Spleen (tissue), 11 donors: ENCODE measurements at regions not wholly inside any gene's neighbourhood (a gene's known extent, or its start where the extent isn't known, plus 50 kb on each side); places are given as distances from the start of the nearest gene placed in this dataset.

Experiments used
- DNase-seq: peaks from one replicate; pipeline ENCODE4 v3.0.0-alpha.2; 2020
- H3K27ac ChIP-seq, 8 donors: fragments of 200-600 bp; sonication (generic) in 7 of 8; 1 replicate in 4 of 8; 2 replicates in 4 of 8; pipeline versions ENCODE4 v1.5.0 to v1.8.0; 2016 to 2021; ENCODE audit warnings: inconsistent platforms in 4 of 8, mild to moderate bottlenecking in 4 of 8, moderate library complexity in 1 of 8
- H3K27me3 ChIP-seq, 7 donors: fragments of 200-600 bp; sonication (generic) in 6 of 7; replicated peaks in 1 of 7; 1 replicate in 4 of 7; 2 replicates in 3 of 7; pipeline versions ENCODE4 v1.5.0 to v1.8.0; 2016 to 2021; ENCODE audit warnings: inconsistent platforms in 3 of 7, mild to moderate bottlenecking in 1 of 7
- H3K36me3 ChIP-seq, 6 donors: fragments of 200-600 bp; sonication (generic) in 5 of 6; 1 replicate in 4 of 6; 2 replicates in 2 of 6; pipeline versions ENCODE4 v1.5.0 to v1.8.0; 2016 to 2021; ENCODE audit warnings: inconsistent platforms in 2 of 6
- H3K4me1 ChIP-seq, 6 donors: fragments of 200-600 bp; sonication (generic) in 5 of 6; 1 replicate in 3 of 6; 2 replicates in 3 of 6; pipeline versions ENCODE4 v1.5.0 to v1.8.0; 2016 to 2021; ENCODE audit warnings: inconsistent platforms in 3 of 6
- H3K4me3 ChIP-seq, 8 donors: fragments of 200-600 bp; sonication (generic) in 7 of 8; 1 replicate in 4 of 8; 2 replicates in 4 of 8; pipeline versions ENCODE4 v1.5.0 to v1.8.0; 2016 to 2021; ENCODE audit warnings: inconsistent platforms in 4 of 8, mild to moderate bottlenecking in 4 of 8, moderate library complexity in 2 of 8
- H3K9me3 ChIP-seq, 8 donors: fragments of 200-600 bp; sonication (generic) in 7 of 8; 1 replicate in 4 of 8; 2 replicates in 4 of 8; pipeline versions ENCODE4 v1.5.0 to v1.8.0; 2016 to 2021; ENCODE audit warnings: inconsistent platforms in 4 of 8
- CTCF ChIP-seq, 11 experiments: fragments of 200-600 bp in 7 of 11; fragments of 450-650 bp in 4 of 11; sonication (generic) in 4 of 11; IDR thresholded peaks in 8 of 11; conservative IDR thresholded peaks in 3 of 11; 1 replicate in 7 of 11; 2 replicates in 4 of 11; pipeline versions ENCODE4 v1.4.0 to v1.8.0; 2016 to 2021; ENCODE audit warnings: antibody characterized with exemption in 11 of 11, inconsistent platforms in 4 of 11, mild to moderate bottlenecking in 1 of 11
- POLR2A ChIP-seq, 3 donors: fragments of 450-650 bp; IDR thresholded peaks; one replicate each; pipeline ENCODE4 v1.5.1; 2017; ENCODE audit warnings: antibody characterized with exemption in 3 of 3, mild to moderate bottlenecking in 1 of 3
- POLR2AphosphoS5 ChIP-seq, 3 donors: sonication (generic); formaldehyde crosslinking; IDR thresholded peaks; one replicate each; pipeline ENCODE4 v1.5.1; 2017; ENCODE audit warnings: antibody characterized with exemption in 3 of 3
- WGBS, 5 donors: extraction: QIAGEN DNeasy Blood & Tissue Kit in 3 of 5; methylation state at CpG; one replicate each; pipeline versions ENCODE4 v1.1.5 to v1.1.7; 2013 to 2018; 5-methylcytosine and 5-hydroxymethylcytosine counted together
- intact Hi-C: fragments of 100-400 bp; cut with DNase I; formaldehyde crosslinking; loops from one replicate; pipeline ENCODE4 v1.15.0; 2023; ENCODE audit warnings: low total_unique reads
- donor health status: healthy with polysubstance abuse.
- donor health status: DM: no; HTN: no; CAD: no; lungs with moderate emphysema.
- donor health status: DM: no; HTN: no; CAD: no.
- donor health status: Bipolar disorder and iron deficiency.
- donor health status: healthy.
- donor health status: DM: no; HTN: no; CAD: no.
- donor health status: DM: yes; HTN: yes; CAD: no.

- no peak for DNase-seq
- no peak for TF ChIP-seq POLR2AphosphoS5 (IDR thresholded peaks at IDR 0.05)
- TF ChIP-seq POLR2A (IDR thresholded peaks at IDR 0.05) = no peak
- TF ChIP-seq CTCF (IDR thresholded peaks at IDR 0.05 in 8 of 11, conservative IDR thresholded peaks at IDR 0.05 in 3 of 11) = no peak
- Histone ChIP-seq H3K9me3 (no peaks in the 10 kb centered on the region), H3K36me3 (no peaks in the 10 kb centered on the region), H3K27me3 (peaks cover 0 to 6% (median 0%) of the 10 kb centered on the region in 7 donors), H3K4me3 (no peak overlapping the region), H3K4me1 (no peaks in the 10 kb centered on the region), H3K27ac (no peak overlapping the region)
- intact Hi-C loops = no loop called here
- 54 to 73% (median 64%) methylated on average over 4 of the region's 4 CpGs for WGBS, 5 donors
Observed at GRCh38 chr5:88490874-88491273, 222.2 kb upstream of the TMEM161B start.

DNA sequence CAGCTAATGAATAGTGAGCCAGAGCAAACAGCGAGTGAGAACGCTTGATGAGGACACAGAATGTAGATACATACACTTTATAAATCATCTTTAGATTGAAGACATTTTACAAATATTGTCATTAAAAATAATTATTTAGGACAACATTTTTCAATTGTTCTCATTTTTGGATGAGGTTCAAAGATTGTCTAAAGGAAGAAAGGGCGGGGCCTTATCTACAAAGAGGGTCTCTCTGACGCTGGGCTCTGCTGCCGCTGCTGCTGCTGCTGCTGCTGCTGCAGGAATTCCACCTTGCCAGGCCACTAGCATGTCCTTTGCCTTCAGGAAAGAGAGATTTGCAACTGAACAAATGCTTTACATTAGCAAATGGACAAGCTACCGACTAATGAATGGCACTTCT is 220.7 kb upstream of the TMEM161B start:
- DNase-seq = no peak
- no peaks in the 10 kb centered on the region for H3K4me1 ChIP-seq
- H3K27ac ChIP-seq = no peak overlapping the region
- TF ChIP-seq POLR2A (IDR thresholded peaks at IDR 0.05) = no peak
- TF ChIP-seq POLR2AphosphoS5 (IDR thresholded peaks at IDR 0.05) = no peak
- TF ChIP-seq CTCF (IDR thresholded peaks at IDR 0.05 in 8 of 11, conservative IDR thresholded peaks at IDR 0.05 in 3 of 11) = no peak
- no peaks in the 10 kb centered on the region for H3K9me3 ChIP-seq
- peaks cover 0 to 6% (median 0%) of the 10 kb centered on the region in 7 donors for H3K27me3 ChIP-seq
- 64 to 76% (median 75%) methylated on average over 6 of the region's 6 CpGs for WGBS, 5 donors
- intact Hi-C loops = no loop called here
- H3K36me3 ChIP-seq = no peaks in the 10 kb centered on the region
- no peak overlapping the region for H3K4me3 ChIP-seq

DNA sequence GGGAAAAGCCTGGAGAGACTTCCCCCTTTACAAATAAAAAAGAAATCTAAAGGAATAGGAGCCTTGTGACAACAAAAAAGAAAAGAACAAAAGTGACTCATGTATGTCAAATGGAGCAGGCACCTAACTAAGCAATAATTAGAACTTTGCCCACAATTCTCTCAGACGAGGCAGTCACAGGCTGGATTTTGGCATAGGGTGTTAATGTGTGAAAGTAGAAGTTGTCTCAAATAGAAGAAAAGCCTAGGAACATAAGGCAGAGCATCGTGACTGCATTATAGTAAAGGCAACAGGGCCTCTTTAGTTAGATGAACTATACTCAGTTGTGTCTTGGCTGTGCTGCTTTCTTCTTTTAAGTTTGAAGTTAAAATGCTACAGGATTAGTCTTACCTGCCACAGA is 219.9 kb upstream of the TMEM161B start:
- no peak overlapping the region for H3K27ac ChIP-seq
- peaks cover 0 to 6% (median 0%) of the 10 kb centered on the region in 7 donors for H3K27me3 ChIP-seq
- DNase-seq = no peak
- H3K4me1 ChIP-seq = no peaks in the 10 kb centered on the region
- no peaks in the 10 kb centered on the region for H3K36me3 ChIP-seq
- H3K9me3 ChIP-seq = no peaks in the 10 kb centered on the region
- H3K4me3 ChIP-seq = no peak overlapping the region
- TF ChIP-seq CTCF (IDR thresholded peaks at IDR 0.05 in 8 of 11, conservative IDR thresholded peaks at IDR 0.05 in 3 of 11) (no peak), POLR2A (IDR thresholded peaks at IDR 0.05) (no peak), POLR2AphosphoS5 (IDR thresholded peaks at IDR 0.05) (no peak)
- intact Hi-C loops = no loop called here
- WGBS, 5 donors = 63 to 76% (median 71%) methylated on average over 2 of the region's 2 CpGs

GRCh38 chr5:88488130-88488529 is 219.5 kb upstream of the TMEM161B start:
- Histone ChIP-seq H3K4me1 (no peaks in the 10 kb centered on the region), H3K27ac (no peak overlapping the region), H3K36me3 (no peaks in the 10 kb centered on the region), H3K9me3 (no peaks in the 10 kb centered on the region), H3K27me3 (peaks cover 0 to 6% (median 0%) of the 10 kb centered on the region in 7 donors), H3K4me3 (no peak overlapping the region)
- 61 to 87% (median 84%) methylated on average over 2 of the region's 2 CpGs for WGBS, 5 donors
- DNase-seq = no peak
- TF ChIP-seq CTCF (IDR thresholded peaks at IDR 0.05 in 8 of 11, conservative IDR thresholded peaks at IDR 0.05 in 3 of 11) (no peak), POLR2A (IDR thresholded peaks at IDR 0.05) (no peak), POLR2AphosphoS5 (IDR thresholded peaks at IDR 0.05) (no peak)
- intact Hi-C loops = no loop called here
